Forelimb muscle (tissue), 1 donor: ENCODE measurements at regions not wholly inside any gene's neighbourhood (a gene's known extent, or its start where the extent isn't known, plus 50 kb on each side); places are given as distances from the start of the nearest gene placed in this dataset.
"Not testable (repeated sequence)": the region's sequence is repeated elsewhere in the genome, so short reads cannot be mapped to it uniquely, and the experiment has no call there.

Source experiments
- DNase-seq: peaks from one replicate; pipeline ENCODE4 v3.0.0-alpha.2; 2013; ENCODE audit warnings: low read depth

DNA sequence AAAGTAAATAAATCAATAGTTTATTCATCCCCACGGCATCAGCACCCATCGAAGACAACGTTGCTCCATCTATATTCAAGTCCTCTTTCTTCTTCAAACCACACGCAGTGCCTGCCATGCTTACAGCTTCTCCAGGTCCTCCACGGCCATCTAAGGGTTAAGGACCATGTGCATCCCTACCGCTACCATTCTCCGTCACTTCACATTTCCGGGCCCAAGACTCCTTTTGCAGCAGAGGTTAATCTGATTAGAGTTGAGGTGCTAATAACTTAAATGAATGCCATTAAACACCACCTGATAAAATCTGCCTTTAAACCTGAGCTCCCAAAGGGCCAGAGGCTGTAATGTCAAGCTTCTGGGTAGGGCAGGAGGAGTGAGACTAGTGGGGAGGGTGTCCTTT, 79.7 kb upstream of the CCND2 start:
- DNase-seq: no peak

GRCh38 chr12:4191642-4192041, 81.9 kb upstream of the CCND2 start:
- no peak for DNase-seq

DNA sequence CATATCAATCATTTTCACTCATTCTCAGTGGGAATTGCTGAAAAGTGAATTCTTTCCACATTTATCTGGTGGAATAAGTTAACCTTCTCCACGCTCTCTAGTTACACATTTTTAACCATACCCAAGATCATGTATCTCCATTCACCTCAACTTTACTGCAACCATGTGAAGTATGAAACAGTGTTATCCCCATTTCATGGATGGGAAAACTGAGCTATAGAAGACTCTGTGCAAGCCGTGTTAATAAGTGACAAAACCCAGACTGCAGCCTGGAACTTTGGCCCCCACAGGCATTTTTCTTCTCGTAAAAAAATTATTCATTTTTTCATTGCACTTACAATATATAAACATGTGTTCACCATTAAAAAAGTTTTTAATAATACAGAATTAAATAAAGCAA, 82.4 kb upstream of the CCND2 start:
- DNase-seq: no peak

GRCh38 chr12:4190366-4191063, 83.0 kb upstream of the CCND2 start:
- DNase-seq: no peak

DNA sequence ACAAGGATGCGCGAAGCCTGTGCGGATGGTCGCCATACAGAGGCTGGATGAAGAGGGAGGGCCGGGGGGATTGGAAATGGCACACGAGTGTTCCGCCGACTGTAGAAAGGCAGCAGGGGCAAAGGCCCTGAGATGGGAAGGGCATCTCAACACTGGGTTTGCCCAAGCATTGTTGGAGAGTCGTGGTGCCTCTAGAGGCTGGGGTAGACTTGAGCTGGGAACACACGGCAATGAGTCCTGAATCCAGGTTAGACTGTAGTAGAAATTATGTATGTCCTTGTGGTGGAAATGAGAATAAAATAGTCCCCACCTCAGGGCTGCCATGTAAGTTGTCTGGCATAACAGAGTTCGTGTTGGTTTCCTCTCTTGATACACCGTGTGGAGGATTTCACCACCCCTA, 83.8 kb upstream of the CCND2 start:
- no peak for DNase-seq

DNA sequence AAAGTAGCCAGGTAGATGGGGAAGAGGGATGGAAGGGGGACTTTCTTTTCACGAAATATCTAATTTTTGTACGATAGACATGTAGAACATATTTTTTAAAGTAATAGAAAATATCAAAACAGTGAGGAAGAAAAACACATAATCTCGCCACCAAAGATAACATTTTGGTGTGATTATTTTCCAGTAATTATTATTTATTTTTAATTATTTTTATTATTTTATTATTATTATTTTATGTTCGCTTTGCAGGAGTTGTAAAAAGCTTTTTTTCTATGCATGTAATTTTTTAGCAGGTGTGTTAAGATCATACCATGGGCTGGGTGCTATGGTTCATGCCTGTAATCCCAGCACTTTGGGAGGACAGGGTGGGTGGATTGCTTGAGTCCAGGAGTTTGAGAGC, 85.6 kb upstream of the CCND2 start:
- DNase-seq: no peak

DNA sequence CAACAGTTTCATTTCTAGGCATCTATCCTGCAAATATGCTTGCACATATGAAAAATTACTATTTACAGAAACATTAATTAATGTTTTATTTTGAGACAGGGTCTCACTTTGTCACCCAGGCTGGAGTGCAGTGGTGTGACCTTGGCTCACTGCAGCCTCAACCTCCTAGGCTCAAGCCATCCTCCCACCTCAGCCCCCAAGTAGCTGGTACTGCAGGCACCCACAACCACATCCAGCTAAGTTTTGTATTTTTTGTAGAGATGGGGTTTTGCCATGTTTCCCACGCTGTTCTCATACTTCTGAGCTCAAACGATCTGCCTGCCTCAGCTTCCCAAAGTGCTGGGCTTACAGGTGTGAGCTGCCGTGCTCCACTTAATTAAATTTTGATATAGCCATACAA, 86.2 kb upstream of the CCND2 start:
- DNase-seq: not testable (repeated sequence)

DNA sequence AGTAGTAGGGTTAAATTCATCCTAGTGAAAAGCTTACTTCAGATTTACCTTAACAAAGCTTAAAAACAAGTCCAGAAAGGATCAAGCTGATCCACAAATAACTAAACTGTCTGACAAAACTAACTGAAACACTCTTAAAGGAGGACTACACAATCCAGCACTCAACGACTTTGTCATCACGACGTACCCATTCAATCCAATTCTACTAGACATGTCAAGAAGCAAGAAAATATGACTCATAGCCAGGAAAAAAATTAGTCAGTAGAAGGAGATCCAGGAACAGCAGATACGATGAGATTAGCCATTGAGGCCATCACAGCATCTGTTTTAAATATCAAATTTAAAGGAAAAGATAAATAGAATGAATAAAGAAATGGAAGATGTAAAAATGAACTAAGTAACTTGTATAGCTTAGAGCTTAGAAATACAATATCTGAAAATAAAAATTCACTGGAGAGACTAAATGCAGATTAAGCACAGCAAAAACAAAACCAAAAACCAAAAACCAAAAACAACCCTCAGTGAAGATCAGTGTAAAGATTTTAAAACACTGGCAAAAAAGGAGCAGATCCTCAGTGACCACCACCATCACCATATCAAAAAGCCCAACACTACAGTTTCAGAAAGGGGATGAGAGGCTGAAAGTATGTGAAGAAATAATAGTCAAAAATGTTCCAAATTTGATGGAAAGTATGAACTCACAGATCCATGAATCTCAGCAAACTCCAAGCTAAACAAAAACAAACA, 95.0 kb upstream of the CCND2 start:
- DNase-seq: no peak

- DNase-seq: no peak
These were observed 96.3 kb upstream of the CCND2 start for GRCh38 chr12:4177262-4177661.

DNA sequence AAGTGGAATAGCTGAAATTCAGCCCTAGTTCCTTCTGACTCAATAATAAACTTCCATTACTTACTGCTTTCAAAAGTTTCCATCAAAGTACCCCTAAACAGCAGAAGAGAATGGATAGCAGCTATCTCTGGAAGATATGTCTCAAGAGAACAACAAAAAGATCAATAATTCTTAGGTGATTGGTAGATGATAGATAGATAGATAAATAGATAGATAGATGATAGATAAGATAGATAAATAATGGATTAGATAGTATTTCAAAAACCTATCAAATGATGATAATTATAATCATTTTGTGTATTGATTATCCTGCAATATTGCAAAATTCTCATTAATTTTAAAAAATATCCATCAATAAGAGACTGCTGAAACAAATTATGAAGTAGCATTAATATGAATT, 97.4 kb upstream of the CCND2 start:
- DNase-seq: no peak

DNA sequence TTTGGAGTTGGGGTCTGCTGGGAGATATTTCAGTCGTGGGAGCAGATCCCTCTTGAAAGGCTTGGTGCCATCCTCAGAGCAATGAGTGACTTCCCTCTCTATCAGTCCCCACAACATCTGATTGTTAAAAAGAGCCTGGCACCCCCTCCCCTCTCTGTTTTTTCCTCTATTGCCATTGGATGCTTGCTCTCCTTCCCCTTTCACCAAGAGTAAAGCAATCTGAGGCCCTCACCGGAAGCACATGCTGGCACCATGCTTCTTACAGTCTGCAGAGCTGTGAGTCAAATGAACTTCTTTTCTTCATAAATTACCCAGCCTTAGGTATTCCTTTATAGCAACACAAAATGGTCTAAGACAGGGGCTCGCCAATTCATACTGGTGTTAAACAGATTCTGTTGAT, 99.1 kb upstream of the CCND2 start:
- DNase-seq: no peak

- no peak for DNase-seq
These were observed 100.6 kb upstream of the CCND2 start for GRCh38 chr12:4172999-4173398.

DNA sequence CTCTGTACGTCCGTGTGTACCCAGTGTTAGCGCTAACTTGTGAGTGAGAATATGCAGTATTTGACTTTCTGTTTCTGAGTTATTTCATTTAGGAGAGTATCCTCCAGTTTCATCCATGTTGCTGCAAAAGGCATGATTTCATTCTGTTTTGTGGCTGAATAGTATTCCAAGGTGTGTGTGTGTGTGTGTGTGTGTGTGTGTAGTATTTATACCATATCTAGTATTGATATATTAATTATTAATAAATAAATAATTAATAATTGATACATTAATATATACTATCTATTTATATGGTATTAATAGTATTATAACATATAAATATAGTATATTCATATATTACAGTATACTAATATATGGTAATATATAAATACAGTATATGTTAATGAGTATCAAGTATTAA, 101.8 kb upstream of the CCND2 start:
- no peak for DNase-seq

GRCh38 chr12:4169959-4170358, 103.6 kb upstream of the CCND2 start:
- DNase-seq: no peak

- DNase-seq: no peak
These were observed 104.0 kb upstream of the CCND2 start for GRCh38 chr12:4169531-4169930.

DNA sequence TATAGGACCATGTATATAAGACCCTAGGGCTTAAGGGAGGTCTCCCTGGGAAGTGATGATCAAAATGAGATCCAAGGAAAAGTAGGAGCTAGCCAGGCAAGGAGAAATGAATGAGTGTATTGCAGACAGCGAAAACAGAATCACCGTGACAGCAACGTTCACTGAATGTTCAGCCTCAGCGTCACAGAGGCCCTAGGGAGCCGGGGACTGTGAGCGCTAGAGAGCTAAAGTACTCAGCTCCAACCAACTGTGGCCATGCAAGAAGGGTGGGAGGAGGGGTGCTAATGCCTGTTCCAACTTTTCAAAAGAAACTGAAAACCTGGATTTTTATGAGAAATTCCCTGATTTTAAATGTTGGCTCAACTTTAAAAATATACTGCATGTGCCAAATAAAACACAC, 105.5 kb upstream of the CCND2 start:
- no peak for DNase-seq

GRCh38 chr12:4164559-4165558, 108.7 kb upstream of the CCND2 start:
- DNase-seq: peak; percentile 77

GRCh38 chr12:4164188-4164558, 109.4 kb upstream of the CCND2 start:
- DNase-seq: no peak

DNA sequence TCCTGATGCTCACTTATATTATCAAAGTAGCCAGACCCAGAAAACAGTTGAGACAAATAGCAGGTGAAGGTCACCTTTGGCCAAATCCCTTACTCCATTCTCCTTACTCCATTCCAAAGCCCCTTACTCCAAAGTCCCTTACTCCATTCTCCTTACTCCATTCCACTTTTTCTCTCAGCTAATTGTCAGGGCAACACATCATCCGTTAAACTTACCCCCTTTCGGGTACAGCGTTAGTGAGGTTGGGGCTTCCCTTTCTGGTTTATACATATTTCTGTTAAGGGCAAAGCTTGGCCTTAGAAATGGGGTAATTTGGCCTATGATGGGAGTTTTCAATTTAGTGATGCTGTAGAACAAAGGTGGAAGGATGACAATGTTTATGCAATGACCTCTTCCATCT, 111.8 kb upstream of the CCND2 start:
- no peak for DNase-seq

DNA sequence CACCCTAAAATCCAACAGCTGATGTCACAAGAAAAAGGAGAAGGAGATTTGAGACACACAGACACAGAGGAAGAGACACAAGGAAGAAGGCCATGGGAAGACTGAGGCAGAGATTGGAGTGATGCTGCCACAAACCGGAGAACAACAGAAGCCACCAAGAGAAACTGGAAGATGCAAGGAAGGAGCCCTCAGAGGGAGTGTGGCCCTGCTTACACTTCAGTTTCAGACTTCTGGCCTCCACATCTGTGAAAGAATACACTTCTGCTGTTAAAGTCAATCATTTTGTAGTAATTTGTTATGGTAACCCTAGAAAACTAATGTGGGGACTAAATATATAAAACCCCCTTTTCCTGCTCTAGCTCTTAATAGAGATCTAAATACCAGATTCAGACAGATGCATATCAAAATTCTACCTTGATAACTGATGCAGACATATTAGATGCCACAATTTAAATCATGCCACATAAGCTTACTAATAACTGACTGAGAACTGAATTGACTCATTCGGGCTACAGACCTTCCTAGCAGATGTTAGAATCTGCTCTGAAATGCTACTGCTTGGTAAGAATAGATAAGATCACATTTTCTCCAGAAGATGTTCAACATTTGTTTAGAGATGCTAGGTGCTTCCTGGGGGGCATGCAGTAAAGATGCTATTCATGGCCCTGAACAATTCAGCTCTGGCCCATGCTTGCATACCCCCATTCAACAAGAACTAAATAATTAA, 113.1 kb upstream of the CCND2 start:
- DNase-seq: no peak

DNA sequence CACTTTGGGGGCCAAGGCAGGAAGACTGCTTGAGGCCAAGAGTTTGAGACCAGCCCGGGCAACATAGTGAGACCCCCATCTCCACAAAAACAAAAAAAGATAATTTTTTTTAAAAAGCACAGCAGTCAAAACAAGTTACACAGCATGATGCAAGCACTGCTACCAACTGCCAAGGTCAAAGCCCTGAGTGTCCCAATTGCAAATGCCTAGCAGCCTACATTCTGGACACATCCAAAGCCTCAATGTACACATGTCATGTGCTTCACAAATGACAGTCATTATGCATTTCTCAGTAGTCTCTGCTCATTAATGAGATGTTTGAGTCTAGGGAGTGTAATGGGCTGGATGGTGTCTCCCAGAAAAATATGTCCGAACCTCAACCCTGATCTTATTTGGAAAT, 113.7 kb upstream of the CCND2 start:
- no peak for DNase-seq

DNA sequence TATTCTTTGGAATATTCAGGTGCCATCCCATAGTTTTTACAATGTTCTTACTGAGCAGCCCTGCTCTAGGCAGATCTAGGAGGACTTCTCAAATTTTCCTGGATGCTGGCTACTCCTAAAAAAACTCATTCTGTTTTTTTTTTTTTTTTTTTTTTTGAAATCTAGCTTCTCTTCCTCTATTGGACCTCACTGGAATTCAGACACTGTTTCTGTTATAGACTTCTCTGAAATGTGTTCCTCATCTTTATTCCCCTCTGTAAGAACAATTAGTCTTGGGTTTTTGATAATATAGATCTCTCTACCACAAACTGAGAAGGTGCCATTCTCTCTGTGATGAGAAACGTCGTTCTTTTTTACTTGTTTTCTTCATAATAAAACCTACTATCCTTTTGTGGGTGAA, 115.3 kb upstream of the CCND2 start:
- DNase-seq: no peak
